Epithelial cell of prostate (primary cell): ENCODE measurements at regions not wholly inside any gene's neighbourhood (a gene's known extent, or its start where the extent isn't known, plus 50 kb on each side); places are given as distances from the start of the nearest gene placed in this dataset.
"Not testable (repeated sequence)": the region's sequence is repeated elsewhere in the genome, so short reads cannot be mapped to it uniquely, and the experiment has no call there.

Experiments
- DNase-seq: peaks from one replicate; pipeline ENCODE4 v3.0.0-alpha.2; 2011; ENCODE audit warnings: low read depth, low spot score
- H3K27ac ChIP-seq: fragments of 450-650 bp; 2 replicates; pipeline ENCODE4 v1.5.1; 2017; ENCODE audit warnings: mild to moderate bottlenecking

GRCh38 chr11:121914508-121915059 lies 201.4 kb downstream of the BLID start:
- H3K27ac ChIP-seq = no peak overlapping the region
- DNase-seq = no peak

- no peak overlapping the region for H3K27ac ChIP-seq
- DNase-seq = no peak
Observed at GRCh38 chr11:121909596-121909995, 206.4 kb downstream of the BLID start.

- H3K27ac ChIP-seq = no peak overlapping the region
- DNase-seq = no peak
Observed at GRCh38 chr11:121907379-121907778, 208.6 kb downstream of the BLID start.

- no peak for DNase-seq
- no peak overlapping the region for H3K27ac ChIP-seq
Observed at GRCh38 chr11:121904148-121904547, 211.9 kb downstream of the BLID start.

- no peak overlapping the region for H3K27ac ChIP-seq
- no peak for DNase-seq
Observed at GRCh38 chr11:121901886-121902285, 214.1 kb downstream of the BLID start.

GRCh38 chr11:121901417-121901816 lies 214.6 kb downstream of the BLID start:
- DNase-seq, H3K27ac ChIP-seq: not testable (repeated sequence)

- H3K27ac ChIP-seq = no peak overlapping the region
- DNase-seq = no peak
Observed at GRCh38 chr11:121899520-121899919, 216.5 kb downstream of the BLID start.

GRCh38 chr11:121898903-121899302 lies 217.1 kb downstream of the BLID start:
- no peak for DNase-seq
- H3K27ac ChIP-seq = no peak overlapping the region

GRCh38 chr11:121895919-121896318 lies 220.1 kb downstream of the BLID start:
- peak overlapping the region; percentile 49 for H3K27ac ChIP-seq
- no peak for DNase-seq

GRCh38 chr11:121894581-121894980 lies 221.4 kb downstream of the BLID start:
- H3K27ac ChIP-seq = peak overlapping the region; percentile 49

GRCh38 chr11:121892863-121893262 lies 223.2 kb downstream of the BLID start:
- no peak overlapping the region for H3K27ac ChIP-seq
- no peak for DNase-seq

More at GRCh38 chr11:121894581-121894980, 221.4 kb downstream of the BLID start:
- no peak for DNase-seq

GRCh38 chr11:121892131-121892681 lies 223.8 kb downstream of the BLID start:
- no peak overlapping the region for H3K27ac ChIP-seq
- DNase-seq = no peak

- no peak for DNase-seq
- no peak overlapping the region for H3K27ac ChIP-seq
Observed at GRCh38 chr11:121890946-121891515, 225.0 kb downstream of the BLID start.

GRCh38 chr11:121890377-121890776 lies 225.6 kb downstream of the BLID start:
- DNase-seq = no peak
- H3K27ac ChIP-seq = no peak overlapping the region

GRCh38 chr11:121889931-121890330 lies 226.1 kb downstream of the BLID start:
- no peak for DNase-seq

GRCh38 chr11:121889186-121889585 lies 226.8 kb downstream of the BLID start:
- no peak for DNase-seq
- H3K27ac ChIP-seq = no peak overlapping the region

More at GRCh38 chr11:121889931-121890330, 226.1 kb downstream of the BLID start:
- H3K27ac ChIP-seq = no peak overlapping the region

GRCh38 chr11:121887976-121888557 lies 227.9 kb downstream of the BLID start:
- DNase-seq = no peak
- H3K27ac ChIP-seq = no peak overlapping the region

GRCh38 chr11:121887569-121887968 lies 228.4 kb downstream of the BLID start:
- no peak for DNase-seq
- H3K27ac ChIP-seq = no peak overlapping the region

- H3K27ac ChIP-seq = no peak overlapping the region
- no peak for DNase-seq
Observed at GRCh38 chr11:121886996-121887395, 229.0 kb downstream of the BLID start.

GRCh38 chr11:121886005-121886734 lies 229.8 kb downstream of the BLID start:
- no peak overlapping the region for H3K27ac ChIP-seq
- no peak for DNase-seq

GRCh38 chr11:121884626-121885025 lies 231.4 kb downstream of the BLID start:
- no peak overlapping the region for H3K27ac ChIP-seq
- no peak for DNase-seq
